Lower leg skin (tissue), 3 donors: ENCODE measurements at regions not wholly inside any gene's neighbourhood (a gene's known extent, or its start where the extent isn't known, plus 50 kb on each side); places are given as distances from the start of the nearest gene placed in this dataset.

Experiments
- POLR2A ChIP-seq, 2 donors: fragments of 450-650 bp; IDR thresholded peaks; one replicate each; pipeline ENCODE4 v1.6.1; 2016 to 2017; ENCODE audit warnings: antibody characterized with exemption in 2 of 2, mild to moderate bottlenecking in 1 of 2, moderate library complexity in 1 of 2
- TF ChIP-seq, protein P1 (sequence below), 3 donors: fragments of 450-650 bp; IDR thresholded peaks; one replicate each; pipeline ENCODE4 v1.5.1; 2016; ENCODE audit warnings: antibody characterized with exemption in 3 of 3, mild to moderate bottlenecking in 3 of 3, moderate library complexity in 2 of 3

DNA sequence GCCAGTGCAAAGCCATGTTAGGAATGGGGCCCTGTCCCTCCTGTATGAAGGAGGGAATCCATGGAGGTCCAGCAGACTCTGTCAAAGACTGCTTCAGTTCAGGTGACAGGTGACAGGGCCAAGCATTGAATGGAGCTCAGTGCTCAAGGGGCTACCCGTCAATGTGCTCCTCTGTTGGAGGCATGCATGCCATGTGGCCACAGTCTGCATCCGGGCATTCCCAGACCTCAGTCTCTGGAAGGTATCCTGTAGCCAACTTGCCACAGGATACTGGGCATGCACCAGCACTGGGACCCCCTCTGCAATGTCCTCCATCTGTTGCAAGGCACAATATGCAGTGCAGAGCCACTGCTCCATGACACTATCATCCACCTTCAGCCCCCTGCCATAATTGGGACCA, 136.1 kb upstream of the GATB start:
- no peak for TF ChIP-seq POLR2A (IDR thresholded peaks at IDR 0.05)
- TF ChIP-seq, protein P1, sequence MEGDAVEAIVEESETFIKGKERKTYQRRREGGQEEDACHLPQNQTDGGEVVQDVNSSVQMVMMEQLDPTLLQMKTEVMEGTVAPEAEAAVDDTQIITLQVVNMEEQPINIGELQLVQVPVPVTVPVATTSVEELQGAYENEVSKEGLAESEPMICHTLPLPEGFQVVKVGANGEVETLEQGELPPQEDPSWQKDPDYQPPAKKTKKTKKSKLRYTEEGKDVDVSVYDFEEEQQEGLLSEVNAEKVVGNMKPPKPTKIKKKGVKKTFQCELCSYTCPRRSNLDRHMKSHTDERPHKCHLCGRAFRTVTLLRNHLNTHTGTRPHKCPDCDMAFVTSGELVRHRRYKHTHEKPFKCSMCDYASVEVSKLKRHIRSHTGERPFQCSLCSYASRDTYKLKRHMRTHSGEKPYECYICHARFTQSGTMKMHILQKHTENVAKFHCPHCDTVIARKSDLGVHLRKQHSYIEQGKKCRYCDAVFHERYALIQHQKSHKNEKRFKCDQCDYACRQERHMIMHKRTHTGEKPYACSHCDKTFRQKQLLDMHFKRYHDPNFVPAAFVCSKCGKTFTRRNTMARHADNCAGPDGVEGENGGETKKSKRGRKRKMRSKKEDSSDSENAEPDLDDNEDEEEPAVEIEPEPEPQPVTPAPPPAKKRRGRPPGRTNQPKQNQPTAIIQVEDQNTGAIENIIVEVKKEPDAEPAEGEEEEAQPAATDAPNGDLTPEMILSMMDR (IDR thresholded peaks at IDR 0.05): no peak
